ENCODE measurements at regions not wholly inside any gene's neighbourhood (a gene's known extent, or its start where the extent isn't known, plus 50 kb on each side); places are given as distances from the start of the nearest gene placed in this dataset.

- no peak for TF ChIP-seq CTCF (IDR thresholded peaks at IDR 0.05)
- TF ChIP-seq POLR2A (IDR thresholded peaks at IDR 0.05): no peak
- no peak for TF ChIP-seq POLR2AphosphoS5 (IDR thresholded peaks at IDR 0.05)
- no peak for TF ChIP-seq EP300 (IDR thresholded peaks at IDR 0.05)
These were observed 50.1 kb upstream of the SPACA7 start for GRCh38 chr13:112325920-112326645.
